Lung (tissue), 12 donors: ENCODE measurements at regions not wholly inside any gene's neighbourhood (a gene's known extent, or its start where the extent isn't known, plus 50 kb on each side); places are given as distances from the start of the nearest gene placed in this dataset. TPM values are rescaled to one million over a fixed set of nuclear protein-coding genes. Genes with fewer than 3 reads are reported as not detected.

ENCODE experiments used
- ATAC-seq: fragments of 200-7000 bp; cut with Tn5 transposase; one replicate; pipeline ENCODE4 v1.9.1; 2020; ENCODE audit warnings: moderate number of reproducible peaks; ENCODE audit not compliant: insufficient read depth, low FRiP score
- DNase-seq, 3 donors: peaks; one replicate each; pipeline ENCODE4 v3.0.0-alpha.2; 2013 to 2017
- H3K27ac ChIP-seq, 2 donors: one replicate each; pipeline ENCODE4 v1.5.1; 2013; ENCODE audit warnings: mild to moderate bottlenecking in 2 of 2, moderate library complexity in 2 of 2, control low read depth in 1 of 2, inconsistent platforms in 1 of 2, low read depth in 1 of 2, low read length in 1 of 2
- H3K27me3 ChIP-seq, 3 donors: one replicate each; pipeline ENCODE4 v1.5.1; 2013; ENCODE audit warnings: low read length in 2 of 3; ENCODE audit not compliant: control insufficient read depth in 3 of 3, insufficient read depth in 3 of 3
- H3K36me3 ChIP-seq, 4 donors: one replicate each; pipeline ENCODE4 v1.5.1; 2013; ENCODE audit warnings: low read length in 4 of 4, mild to moderate bottlenecking in 1 of 4, moderate library complexity in 1 of 4; ENCODE audit not compliant: control insufficient read depth in 4 of 4, insufficient read depth in 4 of 4
- H3K4me1 ChIP-seq, 5 donors: one replicate each; pipeline ENCODE4 v1.5.1; 2013; ENCODE audit warnings: low read length in 5 of 5, mild to moderate bottlenecking in 2 of 5, moderate library complexity in 1 of 5; ENCODE audit not compliant: control insufficient read depth in 5 of 5, insufficient read depth in 5 of 5
- H3K4me3 ChIP-seq: one replicate; pipeline ENCODE4 v1.5.1; 2013; ENCODE audit warnings: mild to moderate bottlenecking, control low read depth, moderate library complexity
- H3K9ac ChIP-seq, 2 donors: one replicate each; pipeline ENCODE4 v1.5.1; 2013; ENCODE audit warnings: low read length in 2 of 2, control low read depth in 1 of 2; ENCODE audit not compliant: insufficient read depth in 1 of 2
- H3K9me3 ChIP-seq, 4 donors: one replicate each; pipeline ENCODE4 v1.5.1; 2013; ENCODE audit warnings: low read length in 3 of 4, mild to moderate bottlenecking in 1 of 4, moderate library complexity in 1 of 4; ENCODE audit not compliant: control insufficient read depth in 4 of 4, insufficient read depth in 3 of 4
- WGBS, 2 donors: extraction: QIAGEN DNeasy Blood & Tissue Kit; methylation state at CpG; one replicate each; pipeline ENCODE4 v1.1.7; 2013; 5-methylcytosine and 5-hydroxymethylcytosine counted together
- small RNA-seq: library from RNA; depleted of rRNA; stranded (forward); fragments of <200 nt; gene quantifications from one replicate; pipeline ENCODE3, GENCODE V24; 2014; ENCODE audit warnings: low replicate concordance
- TF ChIP-seq, protein P1 (sequence below): IDR thresholded peaks from 2 replicates; pipeline ENCODE4 v1.5.1; 2012; ENCODE audit warnings: mild to moderate bottlenecking; ENCODE audit errors: control extremely low read depth, extremely low read depth
- donor health status: control.
- donor health status: control.
- donor health status: Bipolar disorder and iron deficiency.
- donor health status: healthy.
- donor health status: DM: yes; HTN: yes; CAD: no.

GRCh38 chr2:161571051-161571429 is 53.2 kb upstream of the SLC4A10 start:
- TF ChIP-seq, protein P1, sequence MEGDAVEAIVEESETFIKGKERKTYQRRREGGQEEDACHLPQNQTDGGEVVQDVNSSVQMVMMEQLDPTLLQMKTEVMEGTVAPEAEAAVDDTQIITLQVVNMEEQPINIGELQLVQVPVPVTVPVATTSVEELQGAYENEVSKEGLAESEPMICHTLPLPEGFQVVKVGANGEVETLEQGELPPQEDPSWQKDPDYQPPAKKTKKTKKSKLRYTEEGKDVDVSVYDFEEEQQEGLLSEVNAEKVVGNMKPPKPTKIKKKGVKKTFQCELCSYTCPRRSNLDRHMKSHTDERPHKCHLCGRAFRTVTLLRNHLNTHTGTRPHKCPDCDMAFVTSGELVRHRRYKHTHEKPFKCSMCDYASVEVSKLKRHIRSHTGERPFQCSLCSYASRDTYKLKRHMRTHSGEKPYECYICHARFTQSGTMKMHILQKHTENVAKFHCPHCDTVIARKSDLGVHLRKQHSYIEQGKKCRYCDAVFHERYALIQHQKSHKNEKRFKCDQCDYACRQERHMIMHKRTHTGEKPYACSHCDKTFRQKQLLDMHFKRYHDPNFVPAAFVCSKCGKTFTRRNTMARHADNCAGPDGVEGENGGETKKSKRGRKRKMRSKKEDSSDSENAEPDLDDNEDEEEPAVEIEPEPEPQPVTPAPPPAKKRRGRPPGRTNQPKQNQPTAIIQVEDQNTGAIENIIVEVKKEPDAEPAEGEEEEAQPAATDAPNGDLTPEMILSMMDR, result no peak
- DNase-seq (no peak), ATAC-seq (no peak)
- Histone ChIP-seq H3K4me1 (no peaks in the 10 kb centered on the region), H3K9ac (no peak overlapping the region), H3K27ac (no peak overlapping the region), H3K4me3 (no peak overlapping the region), H3K27me3 (no peaks in the 10 kb centered on the region), H3K36me3 (no peaks in the 10 kb centered on the region), H3K9me3 (no peaks in the 10 kb centered on the region)
- WGBS, 2 donors, result 80 to 86% methylated on average over 1 of the region's 1 CpG

Small RNA genes lying in the stretch of these regions (small RNA-seq; reads per million reads assigned to genes)
- gene RF01210, result not detected
